Mesothelial cell of epicardium (in vitro differentiated cells): ENCODE measurements at regions not wholly inside any gene's neighbourhood (a gene's known extent, or its start where the extent isn't known, plus 50 kb on each side); places are given as distances from the start of the nearest gene placed in this dataset.
A peak's percentile ranks its signal among the peaks of the same experiment; 100 is the strongest.

Experiments used
- DNase-seq, 2 experiments: peaks; one replicate each; pipeline ENCODE4 v3.0.0; 2021; ENCODE audit warnings: low spot score in 2 of 2; ENCODE audit not compliant: unreplicated experiment in 2 of 2
- H3K27ac Mint-ChIP-seq: 2 replicates; pipeline ENCODE4 v1.8.0; 2021; ENCODE audit warnings: mixed read lengths
- H3K27me3 Mint-ChIP-seq: 2 replicates; pipeline ENCODE4 v1.8.0; 2021; ENCODE audit warnings: low read depth, mixed read lengths
- H3K36me3 Mint-ChIP-seq: 2 replicates; pipeline ENCODE4 v1.8.0; 2021; ENCODE audit warnings: mixed read lengths
- H3K4me1 Mint-ChIP-seq: 2 replicates; pipeline ENCODE4 v1.8.0; 2021; ENCODE audit warnings: mixed read lengths
- H3K4me3 Mint-ChIP-seq: 2 replicates; pipeline ENCODE4 v1.8.0; 2021; ENCODE audit warnings: mild to moderate bottlenecking, moderate library complexity, mixed read lengths
- H3K9me3 Mint-ChIP-seq: 2 replicates; pipeline ENCODE4 v1.8.0; 2021; ENCODE audit warnings: mixed read lengths
- TF ChIP-seq, protein P1 (sequence below): fragments of 200-600 bp; sonication (generic); IDR thresholded peaks from one replicate; pipeline ENCODE4 v1.5.0; 2021; ENCODE audit warnings: antibody characterized with exemption; ENCODE audit not compliant: unreplicated experiment

DNA sequence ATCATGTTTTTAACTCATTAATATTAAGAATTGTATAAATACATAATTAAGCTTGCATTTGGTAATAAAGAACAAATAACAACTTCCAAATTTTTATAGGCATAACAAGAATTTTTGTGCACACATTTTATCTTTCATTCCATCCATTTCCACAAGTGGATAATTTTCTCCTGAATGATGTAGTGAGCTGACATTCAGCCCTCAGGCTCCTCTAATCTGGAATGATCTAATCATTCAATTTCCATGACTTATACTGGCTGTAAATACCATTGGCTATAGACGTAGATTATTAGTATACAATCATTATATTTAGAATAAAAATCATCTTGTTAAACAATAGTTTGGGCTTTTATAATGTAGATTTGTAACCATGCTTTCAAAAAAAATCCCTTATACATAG is 287.2 kb upstream of the GHITM start:
- no peak for DNase-seq
- Mint-ChIP-seq H3K27me3 (no peaks in the 10 kb centered on the region), H3K27ac (peak overlapping the region; percentile 71), H3K9me3 (peaks cover 13% of the 10 kb centered on the region), H3K4me3 (no peak overlapping the region), H3K4me1 (peaks cover 32% of the 10 kb centered on the region), H3K36me3 (peaks cover 5% of the 10 kb centered on the region)
- TF ChIP-seq, protein P1, sequence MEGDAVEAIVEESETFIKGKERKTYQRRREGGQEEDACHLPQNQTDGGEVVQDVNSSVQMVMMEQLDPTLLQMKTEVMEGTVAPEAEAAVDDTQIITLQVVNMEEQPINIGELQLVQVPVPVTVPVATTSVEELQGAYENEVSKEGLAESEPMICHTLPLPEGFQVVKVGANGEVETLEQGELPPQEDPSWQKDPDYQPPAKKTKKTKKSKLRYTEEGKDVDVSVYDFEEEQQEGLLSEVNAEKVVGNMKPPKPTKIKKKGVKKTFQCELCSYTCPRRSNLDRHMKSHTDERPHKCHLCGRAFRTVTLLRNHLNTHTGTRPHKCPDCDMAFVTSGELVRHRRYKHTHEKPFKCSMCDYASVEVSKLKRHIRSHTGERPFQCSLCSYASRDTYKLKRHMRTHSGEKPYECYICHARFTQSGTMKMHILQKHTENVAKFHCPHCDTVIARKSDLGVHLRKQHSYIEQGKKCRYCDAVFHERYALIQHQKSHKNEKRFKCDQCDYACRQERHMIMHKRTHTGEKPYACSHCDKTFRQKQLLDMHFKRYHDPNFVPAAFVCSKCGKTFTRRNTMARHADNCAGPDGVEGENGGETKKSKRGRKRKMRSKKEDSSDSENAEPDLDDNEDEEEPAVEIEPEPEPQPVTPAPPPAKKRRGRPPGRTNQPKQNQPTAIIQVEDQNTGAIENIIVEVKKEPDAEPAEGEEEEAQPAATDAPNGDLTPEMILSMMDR: no peak

DNA sequence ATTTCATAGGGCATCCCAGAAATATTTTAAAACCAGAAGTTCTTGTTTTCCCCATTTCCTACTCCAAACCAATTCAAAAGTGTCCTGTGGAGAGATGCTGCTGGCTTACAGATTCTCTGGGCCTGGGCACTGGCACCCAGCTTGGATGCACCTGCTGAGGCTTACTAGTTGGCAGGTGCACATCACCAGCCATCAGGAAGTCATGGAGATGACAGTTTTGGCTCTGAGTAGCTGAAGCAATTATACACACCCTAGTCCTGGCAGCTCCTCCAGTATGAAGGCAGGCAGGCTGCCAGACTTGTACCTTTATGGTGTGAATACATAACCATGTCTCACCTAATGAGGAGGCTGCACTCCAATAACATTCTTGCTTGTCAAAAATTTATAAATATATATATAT is 276.6 kb upstream of the GHITM start:
- Mint-ChIP-seq H3K9me3 (peaks cover 24% of the 10 kb centered on the region), H3K4me1 (peaks cover 5% of the 10 kb centered on the region), H3K27me3 (peaks cover under 1% of the 10 kb centered on the region), H3K4me3 (no peak overlapping the region), H3K36me3 (peaks cover 10% of the 10 kb centered on the region), H3K27ac (no peak overlapping the region)
- TF ChIP-seq, protein P1: no peak
- no peak for DNase-seq

DNA sequence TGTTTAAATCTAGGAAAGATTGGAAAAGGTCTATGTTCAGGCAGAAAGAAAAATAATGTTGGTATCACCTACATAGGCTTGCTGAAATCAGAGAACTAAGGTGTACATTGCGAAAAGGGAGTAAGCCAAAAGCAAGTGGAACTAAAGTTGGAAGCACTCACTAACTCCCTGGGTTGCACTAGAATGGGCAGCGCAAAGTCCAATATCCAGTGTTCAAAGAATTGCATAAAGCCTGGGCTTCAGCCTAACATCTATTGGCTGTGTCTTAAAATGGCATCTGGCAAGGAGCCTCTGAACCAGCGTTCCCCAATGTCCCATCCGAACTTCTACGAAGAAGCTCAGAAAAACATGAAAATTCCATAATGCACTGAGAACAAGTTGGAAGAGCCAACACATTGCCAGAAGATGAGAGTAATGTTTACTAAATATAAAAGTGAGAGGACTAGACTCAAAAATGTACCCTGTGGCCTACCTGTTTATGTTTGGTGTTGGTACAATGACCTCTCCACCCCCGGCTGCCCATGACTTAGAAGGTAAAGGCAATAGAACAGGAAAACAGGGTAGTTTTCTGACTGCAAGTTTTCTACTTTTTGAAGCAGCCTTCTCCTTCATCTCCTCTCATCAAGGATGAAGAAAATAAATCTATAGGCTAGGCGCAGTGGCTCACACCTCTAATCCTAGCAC is 275.9 kb upstream of the GHITM start:
- Mint-ChIP-seq H3K4me3 (no peak overlapping the region), H3K27me3 (peaks cover 2% of the 10 kb centered on the region), H3K4me1 (peaks cover 5% of the 10 kb centered on the region), H3K36me3 (peaks cover 10% of the 10 kb centered on the region), H3K27ac (no peak overlapping the region), H3K9me3 (peaks cover 24% of the 10 kb centered on the region)
- TF ChIP-seq, protein P1: no peak
- no peak for DNase-seq

DNA sequence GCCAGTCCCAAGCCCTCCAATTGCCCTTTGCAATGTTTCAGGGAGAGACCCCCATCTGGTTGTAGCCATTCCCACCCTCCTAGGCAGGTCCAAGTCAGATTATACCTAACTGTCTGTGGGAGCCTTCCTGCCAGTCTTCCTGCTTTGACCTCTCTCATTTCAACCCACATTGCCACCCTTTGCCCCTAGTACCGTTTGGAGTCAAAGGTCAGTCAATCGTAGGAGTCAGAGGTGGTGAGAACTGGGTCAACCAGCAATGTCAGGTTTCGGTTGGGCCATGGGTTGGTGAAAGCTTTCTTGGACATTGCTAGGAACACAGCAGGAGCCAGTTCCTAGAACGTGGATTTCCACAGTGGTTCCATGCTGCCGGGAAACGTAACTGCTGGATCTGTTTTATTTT is 269.4 kb upstream of the GHITM start:
- Mint-ChIP-seq H3K4me1 (peaks cover 10% of the 10 kb centered on the region), H3K9me3 (no peaks in the 10 kb centered on the region), H3K4me3 (no peak overlapping the region), H3K36me3 (no peaks in the 10 kb centered on the region), H3K27ac (no peak overlapping the region), H3K27me3 (peaks cover 13% of the 10 kb centered on the region)
- TF ChIP-seq, protein P1: no peak
- DNase-seq: no peak

DNA sequence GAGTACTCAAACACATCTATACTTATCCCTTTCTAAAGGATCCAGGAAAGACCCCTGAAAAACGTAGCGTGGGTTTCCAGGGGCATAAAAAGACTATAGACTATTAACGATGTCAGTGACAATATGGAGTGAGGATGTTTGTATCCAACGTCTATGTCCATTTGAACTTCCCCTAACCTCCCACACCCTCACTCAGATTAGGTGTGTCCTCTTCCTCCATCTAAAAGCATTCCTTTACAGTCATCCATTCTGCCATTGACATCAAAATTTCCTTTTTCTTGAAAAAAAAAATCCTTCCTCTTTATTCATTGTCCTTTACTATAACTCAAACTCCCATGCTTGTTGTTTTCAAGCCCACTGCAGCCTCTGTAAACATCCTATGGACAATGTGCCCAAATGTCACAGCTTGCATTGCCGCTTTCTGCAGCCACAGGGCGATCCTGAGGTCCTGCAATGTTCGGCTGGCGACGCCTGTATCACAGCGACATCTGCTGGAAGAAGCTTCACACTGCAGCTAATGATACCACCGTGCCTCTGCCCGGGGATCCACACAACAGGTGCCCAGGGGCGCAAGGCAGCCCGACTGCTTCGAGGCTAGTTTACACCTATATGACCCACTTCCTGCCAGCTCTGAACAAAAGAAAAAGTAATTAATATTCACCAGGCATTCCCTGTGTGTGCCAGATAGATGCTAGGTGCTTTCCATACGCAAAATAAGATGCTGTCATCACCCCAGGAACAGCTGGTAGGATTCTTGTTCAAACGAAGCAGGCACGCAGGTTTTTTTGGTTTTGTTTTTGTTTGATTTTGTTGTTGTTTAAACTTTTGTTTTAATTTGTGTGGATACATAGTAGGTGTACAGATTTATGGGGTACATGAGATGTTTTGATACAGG is 267.9 kb upstream of the GHITM start:
- Mint-ChIP-seq H3K4me1 (peaks cover 8% of the 10 kb centered on the region), H3K27me3 (peaks cover 25% of the 10 kb centered on the region), H3K27ac (no peak overlapping the region), H3K9me3 (no peaks in the 10 kb centered on the region), H3K36me3 (no peaks in the 10 kb centered on the region), H3K4me3 (no peak overlapping the region)
- peak; percentile 58 to 86 for DNase-seq
- TF ChIP-seq, protein P1: peak; percentile 92
